Stimulated activated CD8-positive, alpha-beta memory T cell treated with anti-CD3 and anti-CD28 coated beads, Interleukin-2, amount 100 ng/mL, for 1 hour (primary cell): ENCODE measurements at regions not wholly inside any gene's neighbourhood (a gene's known extent, or its start where the extent isn't known, plus 50 kb on each side); places are given as distances from the start of the nearest gene placed in this dataset.

Experiments used
- DNase-seq, 2 donors: peaks; one replicate each; pipeline ENCODE4 v3.0.0-alpha.2; 2020; ENCODE audit warnings: low read depth in 2 of 2

DNA sequence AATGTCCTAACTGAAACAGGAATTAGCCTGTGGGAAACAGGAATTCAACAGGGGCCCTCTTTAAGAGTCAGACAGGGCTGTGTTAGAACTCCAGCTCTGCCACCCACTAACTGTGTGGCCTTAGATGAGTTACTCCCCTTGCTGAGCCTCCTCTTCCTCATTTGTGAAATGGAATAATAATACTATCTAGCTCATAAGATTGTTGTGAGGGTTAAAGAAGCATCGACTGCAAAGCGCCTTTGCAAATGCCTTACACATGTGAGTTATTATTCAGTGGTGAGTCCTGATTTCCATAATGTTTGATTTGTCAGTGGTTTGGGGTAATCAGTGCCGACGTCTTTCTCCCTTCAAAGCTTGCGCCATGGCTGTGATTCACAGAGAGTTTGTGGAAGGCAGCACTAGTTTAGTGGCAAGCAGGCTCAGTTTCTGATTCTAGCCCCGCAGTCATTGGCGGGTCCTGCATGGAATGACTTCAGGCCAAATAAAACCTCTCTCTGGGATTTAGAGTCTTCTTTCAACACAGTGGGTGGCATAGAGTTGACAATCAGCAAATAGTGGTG is 388.5 kb downstream of the PLPP3 start:
- no peak for DNase-seq

DNA sequence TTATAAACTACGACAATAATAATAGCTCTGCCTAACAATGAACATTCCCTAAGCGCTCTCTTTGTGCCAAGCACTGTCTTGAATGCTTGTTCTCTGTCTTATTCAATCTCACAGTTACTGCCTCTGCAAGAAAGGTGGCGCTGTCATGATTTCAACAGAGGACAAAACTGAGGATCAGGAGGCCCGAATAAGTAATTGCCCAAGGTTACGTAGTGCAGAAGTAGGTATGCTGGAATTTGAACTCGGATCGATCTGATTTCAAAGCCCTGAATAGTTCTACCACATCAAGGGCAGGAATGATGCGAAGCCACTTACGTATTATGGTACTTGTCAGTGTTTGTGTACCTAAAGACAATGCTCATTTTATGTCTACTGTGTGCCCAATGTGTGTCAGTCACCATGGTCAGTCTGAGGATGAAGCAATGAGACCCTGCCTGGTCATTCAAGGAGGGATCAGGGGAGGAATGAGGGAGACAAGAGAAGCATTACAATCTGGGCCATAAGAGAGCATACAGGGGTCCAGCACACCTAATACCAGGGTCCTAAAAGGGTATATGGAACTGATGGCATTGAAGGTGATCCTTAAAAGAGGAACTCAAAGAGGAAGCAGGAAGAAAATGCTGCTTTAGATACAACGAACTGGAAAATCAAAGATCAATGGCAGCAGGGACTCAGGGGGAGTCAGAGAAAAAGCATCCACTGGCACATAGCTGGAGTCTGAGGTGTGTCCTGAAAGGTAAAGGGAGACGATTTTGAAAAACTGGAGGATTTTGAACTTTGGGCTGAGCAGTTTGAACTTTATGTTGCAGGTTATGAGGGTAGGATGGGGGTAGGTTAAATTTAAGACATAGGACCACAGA is 389.2 kb downstream of the PLPP3 start:
- no peak for DNase-seq

DNA sequence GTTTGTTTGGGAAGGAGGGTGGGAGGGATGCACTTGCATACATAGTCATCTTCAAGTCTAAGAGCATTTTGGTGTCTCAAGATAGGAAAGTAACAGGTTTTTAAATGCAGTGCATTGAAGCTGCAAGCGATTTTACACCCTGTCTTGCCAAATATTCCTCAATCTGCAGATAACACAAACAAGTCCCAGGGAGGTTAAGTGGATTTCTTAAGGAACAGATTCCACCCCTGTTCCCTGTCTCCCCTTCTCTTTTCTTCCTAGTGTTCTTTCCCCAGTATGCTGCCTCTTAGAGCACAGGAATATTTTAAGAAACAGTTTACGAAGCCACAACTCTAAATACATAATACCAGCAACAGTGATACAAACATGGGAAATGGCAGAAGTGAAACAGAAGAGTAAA is 389.9 kb downstream of the PLPP3 start:
- DNase-seq, result no peak

DNA sequence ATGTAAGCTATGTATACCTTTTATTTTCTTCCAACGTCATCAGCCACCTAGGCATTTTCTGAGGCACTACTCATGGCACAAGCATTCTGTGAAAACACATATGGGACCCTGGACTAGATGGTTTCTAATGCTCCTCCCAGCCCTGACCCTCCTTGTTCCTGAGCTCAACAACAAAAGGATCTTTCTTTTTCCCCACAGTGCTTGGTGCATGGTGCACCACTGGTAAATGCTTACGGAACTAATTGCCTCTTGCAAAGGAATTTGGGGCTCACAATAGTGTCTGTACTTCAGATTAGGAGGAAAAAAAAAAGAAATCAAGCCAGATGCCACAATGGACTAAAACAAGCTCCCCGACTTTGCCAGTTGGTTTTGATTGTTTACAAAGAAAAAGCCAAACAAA is 390.5 kb downstream of the PLPP3 start:
- no peak for DNase-seq

DNA sequence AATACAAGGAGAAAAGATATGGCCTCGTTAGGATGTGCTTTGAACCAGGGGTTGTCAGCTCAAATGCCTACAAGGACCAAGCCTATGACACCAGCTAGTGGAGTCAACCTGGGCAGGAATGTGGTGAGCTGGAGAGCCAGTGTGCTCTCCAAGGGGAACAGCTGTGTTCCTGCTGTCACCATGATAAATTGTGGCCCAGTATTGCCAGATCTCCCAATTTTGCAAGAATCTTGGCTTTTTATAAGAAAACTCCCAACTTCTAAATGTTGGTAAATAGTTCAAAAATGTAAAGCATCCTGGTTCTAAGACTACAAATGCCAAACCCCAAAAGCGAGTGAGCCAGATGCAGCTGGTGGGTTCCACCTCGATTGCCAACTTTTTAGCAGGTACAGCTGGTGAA is 391.1 kb downstream of the PLPP3 start:
- no peak for DNase-seq

DNA sequence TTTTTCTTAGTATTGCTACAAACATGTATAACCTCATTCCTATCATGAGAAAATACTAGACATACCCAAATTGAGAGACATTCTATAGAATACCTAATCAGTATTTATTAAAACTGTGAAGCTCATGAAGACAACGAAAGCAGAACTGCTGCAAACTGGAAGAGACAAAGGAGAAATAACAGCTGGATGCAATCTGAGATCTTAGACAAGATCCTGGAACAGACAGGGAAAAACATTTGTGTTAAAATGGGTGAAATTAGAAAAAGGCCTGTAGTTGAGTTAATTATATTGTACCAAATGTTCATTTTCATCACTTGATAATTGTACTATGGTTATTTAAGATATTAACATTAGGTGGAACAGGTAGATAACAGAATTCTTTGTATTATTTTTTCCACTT is 392.0 kb downstream of the PLPP3 start:
- DNase-seq, result no peak

DNA sequence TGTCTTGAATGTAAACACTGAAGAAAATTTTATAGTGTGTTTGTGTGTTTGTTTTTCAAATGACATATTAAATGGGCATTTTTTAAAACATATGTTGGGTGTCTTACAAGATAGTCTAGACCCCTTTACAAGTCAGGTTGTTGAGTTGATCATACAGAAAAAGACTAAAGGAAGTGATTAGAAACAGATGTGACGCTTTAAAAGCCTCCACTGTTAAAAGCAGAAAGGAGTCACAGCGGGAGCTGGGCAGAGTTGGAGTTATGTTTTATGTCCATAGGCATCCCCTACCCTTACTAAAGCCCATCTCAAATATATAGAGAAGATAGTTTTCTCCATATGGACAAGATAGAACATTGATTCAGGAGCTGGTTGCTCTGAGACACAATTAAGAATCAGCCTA is 393.9 kb downstream of the PLPP3 start:
- no peak for DNase-seq

DNA sequence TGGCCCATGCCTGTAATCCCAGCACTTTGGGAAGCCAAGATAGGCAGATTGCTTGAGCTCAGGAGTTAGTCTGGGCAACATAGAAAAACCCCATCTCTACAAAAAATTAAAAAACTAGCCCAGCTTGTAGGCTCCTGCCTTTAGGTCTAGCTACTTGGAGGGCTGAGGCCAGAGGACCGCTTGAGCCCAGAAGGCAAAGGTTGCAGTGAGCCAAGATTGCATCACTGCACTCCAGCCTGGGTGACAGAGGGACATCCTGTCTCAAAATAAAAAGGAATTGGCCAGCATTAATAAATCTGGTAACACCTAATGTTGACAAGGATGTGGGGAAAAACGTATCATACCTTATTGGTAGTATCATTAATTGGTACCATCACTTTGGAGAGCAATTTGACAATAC is 396.2 kb downstream of the PLPP3 start:
- no peak for DNase-seq

DNA sequence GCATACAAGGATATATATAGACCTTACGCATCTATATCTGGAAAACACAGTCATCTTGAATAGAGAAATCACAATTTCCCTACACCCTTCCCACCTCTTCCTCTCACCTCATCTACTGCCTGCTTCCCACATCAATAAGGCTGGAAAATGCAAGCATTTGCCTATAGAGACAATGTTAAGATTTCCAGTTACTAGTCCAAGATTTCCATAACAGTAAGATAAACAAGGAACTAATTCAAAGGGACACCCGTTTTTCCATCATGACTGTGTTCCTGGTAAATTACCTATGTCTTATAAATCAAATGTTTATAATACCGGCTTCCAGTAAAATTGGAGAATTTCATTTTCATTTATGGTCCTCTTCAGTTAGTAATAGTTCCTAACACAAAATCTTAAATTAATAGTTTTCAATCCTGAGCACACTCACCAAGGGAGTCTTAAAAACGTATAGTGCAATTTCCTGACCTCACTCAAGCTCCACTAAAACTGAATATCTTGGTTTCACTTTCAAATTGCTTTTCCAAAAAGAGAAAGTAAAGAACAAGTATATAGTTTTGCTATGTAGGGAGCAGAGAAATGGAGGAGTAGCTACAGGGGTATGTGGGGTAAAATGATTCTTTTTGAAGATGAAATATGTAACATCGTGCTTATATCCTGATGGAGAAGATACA is 398.7 kb downstream of the PLPP3 start:
- no peak for DNase-seq

DNA sequence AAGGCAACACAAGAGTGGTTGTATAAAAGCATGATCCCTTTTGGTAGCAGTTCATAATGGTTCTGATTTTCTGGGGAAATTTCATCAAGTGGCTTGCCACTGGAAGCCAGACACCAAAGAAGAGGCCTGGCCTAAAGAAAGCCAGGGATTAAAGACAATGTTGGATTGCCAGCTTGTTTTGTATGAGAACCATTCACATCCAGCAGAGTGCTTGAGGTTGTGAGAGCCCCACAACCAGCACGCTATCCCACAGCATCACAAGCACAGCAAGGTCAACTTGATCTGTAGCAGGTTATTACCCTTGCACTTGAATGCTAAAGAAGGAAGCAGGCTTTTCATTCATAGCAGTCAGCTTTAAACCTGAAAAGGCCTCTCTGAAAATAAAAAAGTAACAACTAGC is 399.8 kb downstream of the PLPP3 start:
- DNase-seq, result no peak

DNA sequence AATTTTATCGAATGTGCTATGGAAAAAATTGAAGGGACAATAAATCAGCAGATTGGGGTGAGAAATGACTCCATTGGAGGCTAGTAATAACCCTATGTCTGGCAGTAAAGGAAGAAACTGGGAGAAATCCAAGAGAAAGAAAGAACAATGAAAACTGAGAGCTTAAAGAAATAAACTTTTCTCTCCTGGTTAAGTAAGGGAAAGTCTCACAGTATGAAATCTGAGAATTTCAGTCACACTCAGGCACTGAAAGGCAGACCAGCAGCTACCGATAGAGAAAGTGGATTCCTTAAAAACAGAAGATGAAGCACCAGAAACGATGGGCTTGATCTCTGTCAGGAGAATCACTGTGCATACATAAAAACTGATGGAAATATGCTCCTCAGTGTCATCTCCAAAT is 404.2 kb downstream of the PLPP3 start:
- no peak for DNase-seq

DNA sequence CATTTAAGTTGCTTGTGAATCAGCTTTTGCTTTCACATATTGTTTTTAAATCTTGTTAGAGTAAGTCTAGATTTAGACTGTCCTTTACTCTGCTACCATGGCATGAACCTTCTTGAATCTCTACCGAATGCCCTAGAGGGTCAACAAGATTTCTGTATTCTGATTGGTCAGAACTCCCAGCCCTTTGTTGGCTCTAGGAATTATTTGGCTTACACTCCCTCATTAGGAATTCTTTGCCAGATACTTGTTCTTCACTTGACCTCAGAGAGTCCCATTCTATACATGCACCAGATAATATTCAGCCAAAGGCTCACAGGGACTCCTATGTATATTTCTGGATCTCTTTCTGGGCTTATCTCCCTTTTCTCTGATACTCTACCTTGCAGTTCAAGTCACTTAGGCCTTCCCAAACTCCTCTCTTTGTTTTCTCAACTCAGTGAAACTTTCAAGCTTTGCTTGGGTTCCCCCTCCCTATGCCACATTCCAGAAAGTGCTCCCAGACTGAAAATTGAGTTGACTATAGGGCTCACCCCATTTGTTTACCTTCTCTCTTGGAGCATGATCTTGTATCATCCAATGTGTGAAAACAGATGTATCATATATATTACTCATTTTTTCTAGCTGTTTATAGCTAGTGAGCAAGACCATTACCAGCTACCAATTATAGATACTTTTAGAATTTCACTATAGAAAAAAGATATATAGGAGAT is 405.0 kb downstream of the PLPP3 start:
- DNase-seq, result no peak

DNA sequence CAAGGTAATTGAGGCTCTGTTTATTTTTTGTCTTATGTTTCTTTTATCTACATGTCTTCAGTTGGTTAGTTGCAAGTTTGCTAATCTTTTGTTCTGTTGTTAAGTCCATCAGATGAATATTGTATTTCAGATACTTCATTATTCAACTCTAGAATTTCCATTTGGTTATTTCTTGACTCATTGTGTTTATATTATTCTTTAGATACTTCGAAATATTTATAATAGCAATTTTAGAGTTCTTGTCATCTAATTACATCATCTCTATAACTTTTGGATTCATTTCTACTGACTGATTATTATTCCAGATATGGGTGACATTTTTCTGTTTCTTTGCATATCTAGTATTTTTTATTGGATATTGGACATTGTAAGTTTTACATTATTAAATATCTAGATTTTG is 405.6 kb downstream of the PLPP3 start:
- no peak for DNase-seq

DNA sequence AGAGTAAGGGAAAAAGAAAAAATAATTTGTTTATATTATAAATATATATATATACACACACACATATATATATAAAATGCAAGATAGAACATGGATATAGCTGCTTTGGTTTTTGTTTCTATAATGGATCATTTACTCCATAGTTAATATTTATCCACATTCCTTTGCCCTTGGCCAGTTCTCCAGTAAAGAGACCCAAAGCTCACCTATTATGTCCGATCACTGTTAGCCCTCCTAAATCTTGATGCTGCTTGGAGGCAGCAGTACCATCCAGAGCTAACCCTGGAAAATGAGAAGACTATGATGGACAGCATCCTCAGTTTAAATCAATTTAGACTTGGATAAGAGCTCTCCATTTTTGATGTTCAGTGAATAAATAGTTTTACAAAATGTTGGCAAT is 407.7 kb downstream of the PLPP3 start:
- no peak for DNase-seq

DNA sequence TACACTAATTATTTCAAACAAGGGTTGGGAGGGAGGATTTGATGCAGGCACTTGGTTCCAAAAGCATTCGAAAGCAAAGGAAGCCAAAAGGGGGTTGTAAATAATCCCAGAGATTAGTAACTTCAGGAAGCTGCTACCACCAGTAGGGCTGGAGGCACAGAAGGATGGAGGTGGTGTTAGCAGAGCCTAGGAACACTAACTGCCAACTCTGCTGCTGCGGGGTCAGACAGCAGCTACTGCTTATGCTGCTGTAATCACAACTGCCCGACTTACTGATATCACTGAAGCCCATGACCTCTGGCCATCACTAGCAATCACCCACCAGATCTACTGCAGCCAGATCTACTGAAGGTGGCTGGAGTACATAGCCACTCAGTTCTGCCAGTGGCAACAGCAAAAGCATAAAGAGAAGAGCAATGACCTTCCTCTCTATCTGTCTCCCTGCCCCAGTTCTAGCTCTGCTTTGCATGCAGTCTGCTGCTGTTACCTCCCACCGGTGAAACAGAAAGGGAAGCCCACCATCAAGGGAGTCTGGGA is 408.5 kb downstream of the PLPP3 start:
- no peak for DNase-seq

DNA sequence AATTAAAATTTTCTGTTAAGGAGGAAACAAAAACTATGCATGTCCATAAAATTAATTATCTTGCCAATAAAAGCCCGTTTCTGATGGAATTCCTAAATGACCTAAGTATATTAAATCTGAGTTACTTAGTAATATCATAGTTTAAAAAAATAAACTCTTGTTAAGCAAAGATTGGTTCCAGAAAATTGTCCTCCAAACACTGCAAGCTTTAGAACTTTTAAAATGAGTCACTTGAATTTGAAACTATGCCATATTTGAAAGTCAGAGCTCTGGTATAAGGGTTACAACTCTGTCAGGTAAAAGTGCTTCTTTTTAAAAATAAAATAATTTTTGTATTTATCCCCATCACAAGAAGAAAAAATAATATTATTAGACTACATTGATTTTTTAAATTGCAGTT is 409.5 kb downstream of the PLPP3 start:
- DNase-seq, result no peak

DNA sequence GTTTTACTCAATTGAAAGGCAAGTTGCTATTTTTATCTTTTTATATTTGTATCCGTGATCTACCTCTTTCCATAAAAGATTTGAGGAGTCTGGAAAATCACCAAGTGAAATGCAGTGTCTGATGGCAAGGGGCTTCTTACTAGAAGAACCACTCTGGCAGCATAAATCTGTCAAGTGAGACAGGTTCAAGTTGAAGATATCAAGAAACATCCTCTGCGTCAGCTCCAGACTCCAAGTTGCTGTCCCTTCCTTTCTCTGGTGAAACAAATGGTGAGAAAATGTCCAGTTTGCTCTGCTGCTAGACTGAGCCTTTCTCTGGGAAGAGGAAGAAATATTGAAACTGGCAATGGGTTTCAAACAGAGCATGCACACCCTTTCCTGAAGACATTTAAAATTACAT is 411.2 kb downstream of the PLPP3 start:
- DNase-seq, result no peak

DNA sequence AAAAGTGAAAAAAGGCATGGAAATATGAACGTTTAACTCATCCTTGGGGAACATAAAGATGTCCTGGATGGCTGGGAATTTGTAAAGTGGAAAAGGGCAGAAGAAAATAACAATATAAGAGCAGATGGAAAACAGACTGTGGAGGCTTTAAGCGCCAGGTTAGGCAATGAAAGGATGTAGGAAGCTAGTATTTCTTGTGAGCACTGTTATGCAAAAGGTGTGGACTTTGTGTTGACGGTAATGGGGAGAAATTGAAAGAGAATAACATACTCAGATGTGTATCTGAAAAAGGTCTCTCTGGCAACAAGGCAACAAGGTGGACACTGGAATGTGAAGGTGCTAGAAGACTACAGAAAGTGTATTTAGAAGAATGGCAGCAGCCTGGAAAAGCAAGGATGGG is 411.8 kb downstream of the PLPP3 start:
- DNase-seq, result no peak

DNA sequence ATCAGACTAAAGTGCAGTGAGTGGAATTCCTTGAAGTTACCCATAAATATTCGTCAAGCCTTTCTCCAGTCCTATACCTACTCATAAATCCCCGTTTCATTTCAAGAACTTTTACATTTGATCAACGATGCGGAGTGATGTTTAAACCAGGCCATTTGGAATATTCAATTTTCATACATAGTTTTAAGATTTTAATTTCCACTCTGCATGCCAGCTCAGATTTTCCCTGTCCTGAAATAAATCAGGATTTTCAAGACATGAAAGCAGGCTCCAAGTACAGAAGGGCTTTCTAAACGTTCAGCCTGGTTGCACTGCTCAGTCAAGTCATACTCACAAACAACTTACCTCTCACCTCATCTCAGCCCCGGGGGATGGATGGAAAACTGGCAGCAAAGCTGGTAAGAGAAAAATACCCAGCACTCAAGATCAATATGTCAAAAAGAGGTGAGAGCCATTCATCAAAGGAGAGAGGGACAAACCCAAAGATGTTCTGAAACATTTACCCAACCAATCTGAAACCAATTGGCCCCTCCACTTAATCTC is 418.5 kb downstream of the PLPP3 start:
- DNase-seq, result no peak

DNA sequence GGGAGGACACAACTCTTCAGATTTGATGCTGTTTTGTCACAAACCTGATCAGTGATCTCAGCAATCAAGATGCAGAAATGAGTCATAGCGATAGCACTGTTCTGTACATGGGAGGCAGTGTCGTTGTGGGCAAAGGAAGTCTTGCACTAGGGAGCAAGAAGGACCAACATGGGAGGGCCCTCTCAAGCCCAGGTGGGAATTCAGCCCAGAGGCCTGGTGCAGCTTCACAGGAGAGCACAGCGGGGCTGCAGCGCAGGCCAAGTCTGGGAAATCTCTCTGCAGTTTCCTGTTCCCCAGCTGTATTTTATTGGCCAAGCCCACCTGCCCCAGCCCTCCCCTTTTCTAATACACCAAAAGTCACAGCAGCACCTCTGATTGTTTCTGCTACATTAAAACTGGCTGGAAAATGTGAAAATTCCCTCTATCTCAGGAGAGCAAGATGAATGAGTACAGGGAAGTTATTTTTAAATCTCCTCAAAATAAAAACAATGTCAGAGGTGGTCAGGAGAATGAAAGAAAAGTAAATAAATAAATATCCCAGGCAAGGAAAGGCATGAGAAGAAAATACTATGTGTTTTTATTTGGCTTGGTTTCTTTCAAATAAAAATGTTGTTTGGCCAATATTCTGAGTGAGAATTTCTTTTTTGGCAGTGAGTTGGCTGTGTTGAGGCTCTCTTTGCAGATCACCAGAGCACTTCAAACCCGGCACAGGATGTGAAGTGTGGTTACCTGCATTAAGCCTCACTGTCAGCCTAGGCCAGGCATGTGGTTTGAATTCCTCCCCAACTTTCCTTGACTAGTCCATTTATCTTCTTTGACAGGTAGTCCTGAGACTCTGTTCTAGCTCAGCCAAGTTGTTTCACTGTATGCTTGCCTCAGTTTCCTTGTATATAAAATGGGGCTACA is 422.1 kb downstream of the PLPP3 start:
- DNase-seq, result no peak

DNA sequence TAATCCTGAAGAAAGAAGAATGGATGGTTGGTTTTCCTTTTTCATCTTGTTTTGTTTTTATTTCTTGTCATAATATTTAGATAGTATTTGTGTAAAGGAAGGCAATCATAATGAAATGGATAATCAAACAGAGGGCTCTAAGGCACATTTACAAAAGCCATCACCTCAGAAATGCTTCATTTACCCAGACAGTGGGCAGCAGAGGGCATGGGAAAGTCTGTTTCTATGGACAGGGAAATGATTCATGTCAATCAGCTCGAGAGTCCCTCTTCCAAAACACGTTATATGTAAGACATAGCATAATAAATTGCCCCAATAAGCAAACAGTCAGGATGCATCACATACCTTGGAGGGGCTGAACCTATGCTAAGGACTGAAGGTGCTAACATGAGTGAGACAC is 426.1 kb downstream of the PLPP3 start:
- DNase-seq, result no peak
